A204.1 (cell line): ENCODE measurements at regions not wholly inside any gene's neighbourhood (a gene's known extent, or its start where the extent isn't known, plus 50 kb on each side); places are given as distances from the start of the nearest gene placed in this dataset.
A peak's percentile ranks its signal among the peaks of the same experiment; 100 is the strongest.

Experiments
- FAIRE-seq: peaks from 2 replicates; lab custom pipeline; 2012; peaks lifted over from hg19 to GRCh38; lab: Jason Lieb, UNC

DNA sequence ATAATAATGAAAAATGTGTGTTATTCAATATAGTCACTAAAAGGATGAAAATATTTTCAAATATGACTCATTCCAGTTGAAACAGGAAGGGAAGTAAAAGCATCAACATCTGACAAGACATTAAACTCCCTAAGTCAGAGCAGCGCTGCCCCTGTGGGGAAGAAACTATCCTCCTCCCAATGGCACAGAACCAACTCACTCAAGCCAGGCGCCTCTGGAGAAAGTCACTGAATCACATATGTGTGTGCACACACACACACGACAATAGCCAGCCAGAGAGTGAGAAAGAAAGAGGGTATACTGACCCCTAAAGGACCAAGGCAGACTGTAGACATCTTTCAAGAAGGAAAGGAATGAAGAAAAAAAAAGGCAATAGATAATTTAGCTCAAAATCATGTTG lies 126.9 kb downstream of the SETD4 start:
- FAIRE-seq, result no peak

DNA sequence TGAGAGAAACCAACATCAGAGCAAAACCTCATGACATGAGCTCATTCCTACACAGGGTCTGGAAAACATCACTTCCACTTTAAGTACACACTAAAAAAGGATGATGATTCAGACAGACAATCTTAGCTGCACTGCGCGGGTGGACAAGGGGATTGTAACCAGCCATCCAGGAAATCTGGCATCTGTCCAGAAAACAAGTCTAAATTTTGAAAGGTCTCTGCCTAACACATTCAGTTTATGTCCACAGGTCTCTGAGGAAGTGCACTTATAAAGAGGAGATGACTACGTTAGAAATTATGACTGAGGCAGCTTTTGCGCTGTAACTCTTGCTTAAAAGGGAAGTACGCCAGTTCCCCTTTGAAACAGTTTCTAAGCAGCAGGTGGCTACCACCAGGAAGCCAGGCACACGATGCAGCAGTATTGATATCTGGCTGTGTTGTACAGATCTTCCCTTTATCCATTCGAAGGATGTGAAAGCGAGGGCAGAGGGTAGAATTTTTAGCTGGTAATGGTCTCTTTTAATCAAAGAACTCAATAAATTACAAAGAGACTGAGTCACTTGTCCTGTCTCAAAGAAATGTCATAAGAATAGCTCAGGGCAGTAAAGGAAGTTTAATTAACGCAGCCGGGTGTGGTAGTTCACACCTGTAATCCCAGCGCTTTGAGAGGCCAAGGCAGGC lies 128.0 kb downstream of the SETD4 start:
- FAIRE-seq, result no peak

DNA sequence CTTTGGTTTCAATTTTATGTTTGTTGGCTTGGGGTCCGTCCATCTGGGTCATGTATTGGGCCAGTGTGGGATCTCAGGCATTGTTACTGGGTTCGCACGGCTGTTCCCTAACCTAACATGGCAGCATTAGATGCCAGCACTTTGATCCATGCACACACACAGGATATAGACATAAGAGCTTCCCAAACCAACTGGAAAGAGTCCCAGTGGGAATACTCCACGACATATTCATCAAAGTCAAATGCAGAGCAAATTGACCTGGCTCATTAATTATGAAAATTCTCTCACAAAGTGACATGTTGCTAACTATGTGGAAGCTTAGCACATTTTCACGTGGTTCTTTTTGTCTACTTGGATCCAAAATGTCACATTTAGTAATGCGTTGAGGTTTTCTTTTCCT lies 130.4 kb downstream of the SETD4 start:
- no peak for FAIRE-seq

DNA sequence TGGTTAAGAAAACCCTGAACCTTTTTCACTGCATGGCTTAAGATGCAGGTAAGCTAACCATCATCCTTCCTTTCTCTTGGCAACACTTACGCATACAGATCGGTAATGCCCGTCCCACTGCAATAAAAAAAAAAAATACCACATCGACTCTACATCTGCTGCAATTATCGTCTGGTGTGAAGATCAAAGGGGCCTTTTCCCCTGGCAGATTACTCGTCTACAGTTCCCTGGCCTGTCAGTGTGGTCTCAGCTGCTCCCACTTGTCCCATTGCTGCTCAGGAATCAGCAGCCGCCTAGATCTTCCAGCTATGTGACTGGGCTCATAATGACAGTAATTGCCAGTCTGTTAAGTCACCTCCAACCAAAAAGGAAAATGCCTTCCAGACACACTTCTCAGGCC lies 133.1 kb downstream of the SETD4 start:
- FAIRE-seq, result no peak

DNA sequence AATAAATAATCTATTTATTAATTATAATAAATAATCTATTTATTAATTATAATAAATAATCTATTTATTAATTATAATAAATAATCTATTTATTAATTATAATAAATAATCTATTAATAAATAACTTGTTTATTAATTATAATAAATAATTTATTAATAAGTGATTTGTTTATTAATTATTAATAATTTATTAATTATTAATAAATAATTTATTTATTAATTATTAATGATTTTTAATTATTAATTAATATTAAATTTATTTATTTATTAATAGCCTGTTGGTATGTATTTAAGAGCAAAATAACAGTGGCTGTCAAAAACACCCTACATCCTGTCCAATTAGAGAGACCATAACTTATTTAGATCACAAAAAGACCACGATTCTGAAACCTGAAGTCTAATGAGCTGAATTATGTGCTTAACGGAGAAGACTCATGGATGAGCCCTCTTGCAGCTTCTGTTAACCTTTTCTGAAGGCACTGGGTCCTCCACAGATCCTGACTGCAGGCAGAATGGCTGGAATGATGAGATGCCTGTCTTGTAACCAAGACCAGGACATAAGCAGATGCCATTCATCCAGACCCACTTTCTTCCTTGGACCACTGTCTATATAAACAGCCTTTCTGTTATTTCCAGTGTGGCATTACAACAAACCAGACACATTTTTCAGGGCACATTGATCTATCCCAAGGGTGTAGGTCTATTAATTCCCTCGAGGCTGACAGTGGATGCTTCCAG lies 134.2 kb downstream of the SETD4 start:
- FAIRE-seq, result peak; percentile 100

DNA sequence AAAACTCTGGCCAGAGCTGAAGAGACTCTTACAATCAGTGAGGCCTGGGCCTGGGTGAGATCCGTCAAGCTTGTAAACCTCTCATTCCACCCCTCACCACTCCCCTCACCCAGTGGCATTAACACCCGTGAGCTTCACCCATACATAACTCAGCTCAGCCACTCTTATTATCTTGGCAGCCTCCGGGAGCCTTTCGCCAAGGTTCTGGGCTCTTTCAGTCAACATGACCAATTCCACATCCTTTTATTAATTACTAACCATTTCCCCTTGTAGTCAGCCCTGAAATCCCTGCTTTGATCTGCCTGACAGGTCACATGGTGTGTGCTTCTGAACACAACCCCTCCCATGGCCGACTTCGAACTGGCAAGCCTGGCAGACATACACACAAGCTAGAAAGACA lies 134.8 kb downstream of the SETD4 start:
- FAIRE-seq, result no peak

DNA sequence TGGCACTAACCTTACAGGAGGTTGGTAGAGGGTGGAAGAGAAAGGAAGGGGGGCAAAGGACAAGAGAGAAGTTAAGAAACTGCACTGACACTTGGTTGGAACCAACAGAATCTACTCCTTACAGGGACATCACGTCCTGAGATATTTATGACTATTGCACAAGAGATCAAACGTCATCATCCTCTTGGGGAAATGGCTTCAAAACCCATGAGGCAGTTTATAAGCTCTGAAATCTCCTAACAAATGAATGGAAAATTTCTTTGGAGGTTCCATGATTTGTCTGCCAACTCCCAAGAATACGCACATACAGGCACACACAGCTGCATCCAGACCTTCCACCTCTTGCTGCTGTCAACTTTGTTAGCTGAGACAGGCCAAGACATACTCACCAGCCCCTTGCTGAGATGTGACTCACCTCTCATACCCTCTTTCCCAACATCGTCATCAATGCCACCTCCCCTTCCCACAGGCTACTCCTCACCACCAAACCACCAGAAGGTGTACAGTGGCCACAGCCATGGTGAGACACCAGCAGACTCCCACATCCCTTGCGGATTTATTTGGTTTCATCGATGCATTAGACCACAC lies 135.5 kb downstream of the SETD4 start:
- no peak for FAIRE-seq

DNA sequence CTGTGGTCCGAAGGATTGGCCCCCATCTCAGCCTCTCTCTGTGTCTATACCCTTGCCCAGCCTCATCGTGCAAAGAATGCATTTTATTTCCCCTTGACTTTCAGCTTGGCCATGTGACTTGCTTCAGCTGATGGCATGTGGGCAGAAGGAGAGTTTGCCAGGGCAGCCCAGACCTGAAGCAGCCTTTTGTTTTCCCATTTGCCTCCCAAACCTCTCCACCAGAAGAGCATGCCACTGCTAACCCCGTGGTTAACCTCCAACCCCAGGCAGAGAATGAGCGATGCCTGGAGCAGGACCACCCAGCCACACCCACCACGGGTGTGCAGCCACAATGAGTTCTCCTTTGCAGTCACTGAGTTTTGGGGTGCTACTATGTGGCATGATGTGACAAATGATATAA lies 136.4 kb downstream of the SETD4 start:
- no peak for FAIRE-seq

DNA sequence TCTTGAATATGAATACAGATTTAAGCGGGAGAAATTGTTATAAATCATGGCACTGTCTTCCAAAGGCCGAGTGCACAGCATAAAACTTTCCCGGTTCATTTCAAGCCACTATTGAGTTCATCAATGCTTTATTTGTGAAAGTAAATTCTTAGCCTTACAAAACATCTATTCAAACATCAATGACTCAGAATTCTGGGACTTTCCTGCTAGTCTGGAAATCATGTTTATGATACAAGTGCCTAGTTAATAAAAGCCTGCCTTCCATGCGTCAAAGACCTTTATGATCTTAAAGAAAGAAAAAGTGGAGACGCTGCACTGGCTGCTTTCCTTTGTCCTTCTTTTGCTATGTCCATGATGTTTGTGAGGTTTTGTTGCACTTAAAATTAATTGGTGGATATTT lies 137.7 kb downstream of the SETD4 start:
- FAIRE-seq, result no peak

DNA sequence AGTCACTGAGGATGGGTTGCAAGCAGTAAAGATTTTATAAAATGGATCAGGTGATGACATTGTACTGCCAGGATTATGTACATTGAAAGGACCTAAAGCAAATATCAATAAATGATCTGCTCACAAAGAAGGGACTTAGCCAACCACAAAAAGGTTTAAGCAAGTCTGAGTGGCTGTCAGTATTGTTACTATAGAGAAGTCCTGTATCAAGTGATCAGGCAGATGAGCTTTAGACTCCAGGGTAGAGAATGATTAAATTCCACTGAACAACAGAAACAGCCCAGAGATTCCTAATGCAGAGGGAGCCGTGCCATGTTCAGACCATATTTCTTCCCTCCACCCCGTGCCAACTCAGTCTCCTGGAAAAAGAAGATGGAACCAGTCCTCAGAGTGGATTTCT lies 138.9 kb downstream of the SETD4 start:
- FAIRE-seq, result no peak

DNA sequence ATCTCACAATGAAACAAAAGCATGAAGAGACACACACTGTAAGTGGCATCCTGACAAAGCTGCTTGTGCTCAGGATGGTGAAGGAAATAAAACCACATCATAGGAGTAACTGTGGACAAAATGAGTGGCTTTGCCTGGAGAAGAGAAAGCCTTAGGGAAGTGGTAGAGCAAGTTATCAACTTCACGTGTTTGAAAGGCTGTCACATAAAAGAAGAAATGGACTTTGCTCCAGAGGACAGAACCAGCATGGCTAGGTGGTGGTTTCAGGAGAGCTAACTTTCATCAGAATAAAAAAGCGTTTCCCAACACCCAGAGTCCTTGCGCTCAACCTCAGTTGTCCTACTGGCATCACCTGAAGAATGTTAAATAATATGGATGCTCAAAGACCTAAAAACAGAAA lies 139.9 kb downstream of the SETD4 start:
- no peak for FAIRE-seq

DNA sequence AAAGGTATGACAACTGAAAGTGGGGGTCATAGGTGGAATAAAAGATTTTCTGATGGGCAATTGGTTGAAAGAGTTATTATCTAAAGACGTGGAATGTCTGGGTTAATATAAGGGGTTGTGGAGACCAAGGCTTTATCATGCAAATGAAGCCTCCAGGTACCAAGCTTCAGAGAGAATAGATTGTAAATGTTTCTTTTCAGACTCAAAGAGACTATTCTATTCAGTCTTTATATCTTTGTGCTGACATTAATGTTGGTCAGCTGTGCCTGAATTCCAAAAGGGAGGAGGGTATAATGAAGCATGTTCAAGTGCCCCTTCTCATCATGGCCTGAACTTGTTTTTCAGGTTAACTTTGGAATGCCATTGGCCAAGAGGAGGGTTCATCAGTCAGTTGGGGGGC lies 145.3 kb downstream of the SETD4 start:
- no peak for FAIRE-seq

DNA sequence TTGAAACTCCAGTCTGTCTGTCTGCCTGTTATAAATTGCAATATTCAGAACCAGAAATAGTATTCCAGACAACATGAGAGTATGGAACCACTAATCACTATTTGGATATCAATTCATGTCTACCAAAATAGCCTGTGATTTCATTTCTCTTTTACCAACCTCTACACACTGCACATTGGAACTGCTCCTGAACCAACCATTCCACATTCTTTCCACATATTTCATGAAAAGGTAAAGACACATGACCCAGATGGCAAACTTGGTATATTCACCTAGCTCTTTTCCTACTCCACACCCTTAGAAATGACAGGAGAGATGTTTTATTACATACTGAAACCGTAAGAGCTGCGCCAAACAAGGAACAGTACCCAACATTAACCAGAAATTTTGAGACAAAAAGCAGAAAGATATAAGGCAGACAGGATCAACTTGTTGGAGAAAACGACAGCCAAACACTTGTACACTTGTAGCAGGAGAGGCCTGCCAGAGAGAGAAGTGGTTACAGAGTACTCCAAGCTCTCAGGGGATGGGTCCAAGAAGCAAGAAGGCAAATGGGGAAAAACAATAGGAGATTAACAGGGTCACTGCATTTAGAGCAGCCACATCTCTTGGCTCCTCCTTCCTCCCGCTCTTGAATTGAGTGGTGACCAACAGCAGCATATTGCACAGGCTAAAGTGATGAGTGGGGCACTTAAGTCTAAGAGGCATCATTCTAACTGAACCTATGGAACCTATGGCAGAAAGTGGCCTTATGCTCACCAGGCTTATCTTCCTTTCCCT lies 148.7 kb downstream of the SETD4 start:
- FAIRE-seq, result no peak

DNA sequence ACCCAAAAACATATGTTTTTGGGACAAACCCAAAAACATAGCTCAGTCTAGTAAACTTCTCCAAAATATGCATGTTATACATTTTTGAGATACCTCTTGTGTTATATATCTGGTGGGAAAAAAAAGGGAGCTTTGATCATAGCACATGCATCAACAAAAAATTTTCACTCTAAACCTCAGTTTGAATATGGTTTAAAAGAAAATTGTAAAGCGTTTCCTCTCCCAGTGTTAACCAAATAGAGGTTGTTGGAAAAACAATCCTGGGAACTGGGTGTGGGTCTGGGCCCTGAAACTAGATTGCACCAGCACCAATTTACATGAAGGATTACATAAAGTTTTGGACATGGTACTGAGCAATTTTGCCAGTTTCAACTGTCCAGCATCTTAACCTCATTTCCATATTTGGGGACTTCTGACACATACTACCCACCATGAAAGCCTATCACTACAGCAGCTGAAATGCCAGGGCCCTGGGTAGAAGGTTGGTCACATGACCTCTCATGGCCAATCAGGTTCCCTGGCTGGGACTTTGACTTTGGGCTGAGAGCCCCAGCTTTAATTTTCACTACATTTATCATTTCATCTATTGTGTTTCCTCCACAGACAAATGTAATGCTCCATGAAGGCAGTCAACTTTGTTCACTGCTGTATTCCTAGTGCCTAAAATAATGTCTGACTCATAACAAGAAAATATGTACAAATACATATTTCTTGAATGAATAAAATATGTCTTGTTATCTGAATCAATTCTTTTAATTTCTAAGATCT lies 150.7 kb downstream of the SETD4 start:
- no peak for FAIRE-seq

DNA sequence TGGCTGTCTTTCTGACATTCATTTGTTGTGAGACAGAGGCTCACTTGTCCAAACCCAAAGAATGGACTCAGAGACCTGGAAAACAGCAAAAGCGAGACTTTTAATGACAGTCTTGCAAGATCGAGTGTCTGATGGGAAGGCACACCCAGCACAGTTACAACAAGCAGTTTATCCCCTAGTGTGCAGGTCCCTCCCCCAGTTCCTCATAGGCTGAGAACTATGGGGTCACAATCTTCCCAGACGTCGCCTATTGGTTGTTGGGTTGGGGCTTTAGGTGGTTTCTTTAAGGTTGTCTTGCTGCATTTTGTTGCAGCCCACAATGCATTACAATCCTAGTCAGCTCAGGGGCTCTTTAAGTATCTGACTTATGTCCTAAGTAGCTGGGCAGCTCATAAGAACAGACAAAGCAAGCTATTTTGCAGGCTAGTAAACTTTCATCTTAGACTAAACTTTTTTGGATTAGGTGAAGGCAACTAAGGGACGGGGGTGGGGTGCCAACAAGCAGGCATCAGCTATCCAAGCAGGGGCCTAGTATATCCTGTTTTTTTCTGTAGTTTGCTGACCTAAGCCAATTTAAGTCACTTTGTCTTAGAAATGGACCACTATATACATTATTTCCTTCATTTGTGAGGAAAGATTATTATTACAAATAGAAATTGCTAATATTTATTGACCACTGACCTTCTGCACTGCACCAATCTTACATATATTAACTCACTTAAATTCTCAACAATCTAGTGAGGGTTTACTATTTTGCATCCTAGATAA lies 151.8 kb downstream of the SETD4 start:
- no peak for FAIRE-seq

DNA sequence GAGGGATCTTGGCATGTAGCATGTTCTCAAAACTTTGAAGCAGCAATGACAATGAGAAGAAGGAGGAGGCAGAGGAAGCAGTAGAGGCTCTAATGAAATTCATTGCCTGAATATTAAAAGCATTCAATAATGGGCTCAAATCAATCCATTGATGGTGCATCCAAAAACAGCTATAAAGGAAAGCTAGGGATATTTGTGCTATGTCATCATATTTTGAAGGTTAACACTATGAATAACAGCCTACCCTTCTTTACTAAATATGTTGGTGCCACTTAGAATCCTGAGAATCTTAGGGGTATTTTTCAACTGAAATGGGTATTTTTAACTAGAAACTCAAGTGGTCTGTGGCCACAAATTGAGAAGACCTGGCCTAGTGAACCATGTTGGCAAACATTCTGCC lies 153.7 kb downstream of the SETD4 start:
- no peak for FAIRE-seq

DNA sequence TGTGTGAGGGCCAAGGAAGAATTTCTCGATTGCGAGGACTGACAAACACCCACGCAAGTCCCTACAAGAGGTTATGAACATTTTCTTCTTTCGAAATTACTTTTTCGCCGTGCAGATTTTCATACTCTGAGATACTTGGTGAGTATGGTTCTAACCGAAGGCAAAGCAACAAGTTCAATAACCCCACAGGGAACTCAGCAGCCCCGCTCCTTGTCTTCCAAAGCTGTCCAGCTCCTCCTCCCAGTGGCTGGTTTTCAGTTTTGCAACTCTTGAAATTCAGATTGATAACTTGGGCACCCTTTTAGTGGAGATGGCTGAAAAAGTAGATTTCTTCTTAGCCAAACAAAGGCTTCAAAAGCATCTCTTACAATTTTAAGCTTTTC lies 154.4 kb downstream of the SETD4 start:
- FAIRE-seq, result no peak

DNA sequence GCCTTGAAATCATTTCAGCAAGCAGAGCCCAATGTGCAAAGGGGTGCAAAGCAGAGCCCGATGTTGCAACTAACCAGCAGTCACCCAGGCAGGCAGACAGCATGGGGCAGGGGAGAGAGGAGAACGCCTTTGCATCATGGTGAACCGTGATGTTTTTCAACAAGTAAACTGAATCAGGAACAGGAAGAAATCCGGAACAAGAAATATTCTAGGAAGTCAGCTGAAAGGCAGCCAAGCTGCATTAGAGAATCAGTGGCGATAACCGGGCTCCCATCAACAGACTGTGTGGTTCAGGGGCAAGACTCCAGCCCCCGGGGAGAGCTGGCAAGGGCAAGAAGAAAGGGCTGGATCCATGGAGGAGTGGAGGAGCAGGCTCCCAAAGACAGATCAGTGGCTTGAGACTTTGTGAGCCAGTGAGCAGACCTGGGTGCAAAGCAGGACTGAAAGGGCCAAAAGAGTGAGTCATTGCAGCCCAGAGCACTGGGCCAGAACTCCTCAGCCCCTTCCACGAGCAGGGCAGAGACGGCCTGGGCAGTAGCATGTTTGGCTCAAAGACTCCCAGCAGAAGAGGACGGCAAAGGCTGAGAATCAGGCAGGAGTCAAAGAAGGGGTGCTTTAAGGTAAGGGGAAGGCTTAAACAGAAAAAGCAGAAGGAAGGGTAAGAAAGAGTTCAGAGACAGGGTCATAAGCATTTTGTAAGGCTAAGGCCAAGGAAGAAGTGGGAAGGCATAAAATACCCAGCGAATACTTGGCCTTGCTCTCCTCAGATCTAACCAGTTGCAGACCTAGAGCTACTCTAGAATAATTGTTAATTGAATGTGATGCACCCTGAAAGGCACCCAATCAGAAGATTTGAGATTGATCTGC lies 155.0 kb downstream of the SETD4 start:
- no peak for FAIRE-seq

DNA sequence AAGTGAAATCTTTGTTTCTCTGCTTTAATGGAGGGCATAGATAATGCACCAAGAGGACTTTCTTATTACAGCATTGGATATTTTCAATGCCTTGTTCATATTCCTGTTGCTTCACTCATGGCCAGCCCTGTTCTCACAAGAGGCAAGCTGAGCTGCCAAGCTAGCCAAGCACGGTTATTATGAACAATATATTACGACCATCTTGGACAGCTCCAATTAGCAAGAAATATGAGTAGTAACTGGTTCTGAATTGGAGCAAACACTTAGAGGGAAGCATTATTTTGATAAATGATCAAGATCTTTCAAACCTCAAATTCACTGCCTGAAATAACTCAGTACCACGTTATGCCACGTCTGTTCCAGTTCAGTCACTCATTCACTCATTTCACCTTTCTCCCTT lies 159.8 kb downstream of the SETD4 start:
- no peak for FAIRE-seq

DNA sequence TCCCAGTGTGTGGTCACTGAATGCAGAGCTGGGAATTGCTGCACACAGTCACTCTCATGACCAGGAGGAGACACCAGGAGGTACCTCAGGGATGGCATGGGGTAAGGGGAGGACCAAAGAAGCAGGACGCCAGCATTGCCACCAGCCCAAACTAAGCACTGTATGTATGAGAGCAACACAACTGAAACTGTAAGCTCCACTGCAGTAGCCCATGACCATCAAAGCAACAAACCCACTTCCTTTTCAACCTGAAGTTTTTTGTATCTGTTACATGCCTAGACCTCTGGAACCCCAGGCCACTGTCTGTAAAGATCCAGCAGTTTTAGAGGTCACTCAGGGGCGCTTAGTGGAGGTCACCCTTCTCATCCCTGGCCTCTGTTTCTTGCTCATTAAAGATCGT lies 164.3 kb downstream of the SETD4 start:
- FAIRE-seq, result no peak

DNA sequence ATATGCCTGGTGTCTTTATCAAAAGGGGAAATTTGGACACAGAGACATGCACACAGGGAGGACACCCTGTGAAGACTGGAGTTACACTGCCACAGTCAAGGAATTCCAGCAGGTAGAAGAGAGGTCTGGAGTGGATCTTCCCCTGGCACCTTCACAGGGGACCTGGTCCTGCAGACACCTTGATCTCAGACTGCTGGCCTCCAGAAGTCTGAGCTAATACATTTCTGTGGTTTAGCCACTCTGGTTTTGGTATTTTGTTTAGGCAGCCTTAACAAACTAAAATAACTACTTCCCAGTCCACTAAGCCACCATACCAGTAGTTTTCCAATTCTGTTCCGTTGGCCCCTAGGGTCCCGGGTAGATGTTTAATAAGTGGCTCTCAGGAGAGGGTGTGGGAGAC lies 164.7 kb downstream of the SETD4 start:
- FAIRE-seq, result no peak
